ENCODE measurements at regions not wholly inside any gene's neighbourhood (a gene's known extent, or its start where the extent isn't known, plus 50 kb on each side); places are given as distances from the start of the nearest gene placed in this dataset.

DNA sequence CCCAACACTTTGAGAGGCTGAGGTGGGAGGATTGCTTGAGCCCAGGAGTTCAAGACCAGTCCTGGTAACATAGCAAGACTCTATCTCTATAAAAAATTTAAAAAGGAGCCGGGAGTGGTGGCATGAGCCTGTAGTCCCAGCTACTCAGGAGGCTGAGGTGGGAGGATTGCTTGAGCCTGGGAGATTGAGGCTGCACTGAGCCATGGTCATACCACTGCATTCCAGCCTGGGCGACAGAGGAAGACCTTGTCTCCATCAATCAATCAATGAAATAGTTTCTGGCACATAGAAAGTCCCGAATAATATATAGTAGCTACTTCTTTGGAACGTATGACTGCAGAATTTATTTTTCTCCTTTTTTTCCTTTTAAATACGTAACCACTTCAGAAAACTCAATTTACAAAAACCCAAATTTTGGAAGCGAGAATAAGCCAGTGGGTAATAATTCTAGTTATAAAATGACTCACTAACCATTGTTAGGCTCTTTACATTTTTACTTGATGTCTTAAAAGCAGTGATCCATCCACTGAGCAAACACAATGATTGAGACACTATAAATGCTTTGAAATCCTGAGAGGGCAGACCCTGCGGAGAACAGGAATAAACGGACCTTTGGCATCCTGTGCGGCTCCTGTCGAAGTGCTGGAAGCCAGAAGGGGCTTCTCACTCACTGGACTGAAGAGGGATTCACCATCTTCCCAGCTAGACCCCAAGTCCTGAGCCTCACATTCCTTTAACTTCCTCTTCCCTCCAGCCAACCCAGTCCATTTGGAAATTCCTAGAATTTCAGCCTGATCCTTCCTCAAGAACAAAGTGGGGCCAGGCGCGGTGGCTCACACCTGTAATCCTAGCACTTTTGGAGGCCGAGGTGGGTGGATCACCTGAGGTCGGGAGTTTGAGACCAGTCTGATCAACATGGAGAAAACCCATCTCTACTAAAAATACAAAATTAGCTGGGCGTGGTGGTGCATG, 68.4 kb upstream of the MFGE8 start:
- DNase-seq (ENCODE audit: low spot score) = no peak
- no peak overlapping the region for H3K4me3 ChIP-seq
- TF ChIP-seq, protein P1, sequence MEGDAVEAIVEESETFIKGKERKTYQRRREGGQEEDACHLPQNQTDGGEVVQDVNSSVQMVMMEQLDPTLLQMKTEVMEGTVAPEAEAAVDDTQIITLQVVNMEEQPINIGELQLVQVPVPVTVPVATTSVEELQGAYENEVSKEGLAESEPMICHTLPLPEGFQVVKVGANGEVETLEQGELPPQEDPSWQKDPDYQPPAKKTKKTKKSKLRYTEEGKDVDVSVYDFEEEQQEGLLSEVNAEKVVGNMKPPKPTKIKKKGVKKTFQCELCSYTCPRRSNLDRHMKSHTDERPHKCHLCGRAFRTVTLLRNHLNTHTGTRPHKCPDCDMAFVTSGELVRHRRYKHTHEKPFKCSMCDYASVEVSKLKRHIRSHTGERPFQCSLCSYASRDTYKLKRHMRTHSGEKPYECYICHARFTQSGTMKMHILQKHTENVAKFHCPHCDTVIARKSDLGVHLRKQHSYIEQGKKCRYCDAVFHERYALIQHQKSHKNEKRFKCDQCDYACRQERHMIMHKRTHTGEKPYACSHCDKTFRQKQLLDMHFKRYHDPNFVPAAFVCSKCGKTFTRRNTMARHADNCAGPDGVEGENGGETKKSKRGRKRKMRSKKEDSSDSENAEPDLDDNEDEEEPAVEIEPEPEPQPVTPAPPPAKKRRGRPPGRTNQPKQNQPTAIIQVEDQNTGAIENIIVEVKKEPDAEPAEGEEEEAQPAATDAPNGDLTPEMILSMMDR (IDR thresholded peaks at IDR 0.05) = no peak
- peak overlapping the region in 1 of 2 donors; percentile 74 for H3K27ac ChIP-seq

DNA sequence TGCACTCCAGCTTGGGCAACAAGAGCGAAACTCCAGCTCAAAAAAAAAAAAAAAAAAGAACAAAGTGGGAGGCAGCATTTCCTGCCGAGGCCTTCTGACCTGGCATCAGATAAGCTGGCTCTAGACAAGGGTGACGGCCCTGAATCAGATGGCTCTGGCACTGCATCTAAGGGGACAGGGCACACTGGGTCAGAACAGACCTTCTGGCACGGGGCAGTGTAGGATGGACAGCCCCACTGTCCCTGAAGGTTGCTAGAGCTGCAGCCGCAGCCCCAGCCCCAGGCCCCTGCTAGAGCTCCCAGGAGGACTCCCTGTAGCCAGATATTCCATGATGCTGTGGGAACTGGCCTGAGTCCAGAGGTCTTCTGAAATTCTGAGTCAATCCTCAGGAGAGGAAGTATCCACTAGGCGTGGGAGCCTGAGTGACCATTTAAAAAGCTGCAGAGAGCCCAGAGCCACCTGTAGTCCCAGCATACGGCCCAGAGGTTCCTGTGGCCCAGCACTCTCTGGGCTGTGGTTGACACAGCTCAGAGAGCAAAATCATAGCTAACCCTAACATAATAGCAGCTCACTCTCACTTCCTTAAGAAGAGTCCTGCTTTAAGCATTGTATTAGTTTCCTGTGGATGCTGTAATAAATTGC, 69.2 kb upstream of the MFGE8 start:
- peak overlapping the region in 1 of 2 donors; percentile 74 for H3K27ac ChIP-seq
- peak overlapping the region; percentile 47 for H3K4me3 ChIP-seq
- DNase-seq (ENCODE audit: low spot score) = peak; percentile 87
- TF ChIP-seq, protein P1 (IDR thresholded peaks at IDR 0.05) = no peak

DNA sequence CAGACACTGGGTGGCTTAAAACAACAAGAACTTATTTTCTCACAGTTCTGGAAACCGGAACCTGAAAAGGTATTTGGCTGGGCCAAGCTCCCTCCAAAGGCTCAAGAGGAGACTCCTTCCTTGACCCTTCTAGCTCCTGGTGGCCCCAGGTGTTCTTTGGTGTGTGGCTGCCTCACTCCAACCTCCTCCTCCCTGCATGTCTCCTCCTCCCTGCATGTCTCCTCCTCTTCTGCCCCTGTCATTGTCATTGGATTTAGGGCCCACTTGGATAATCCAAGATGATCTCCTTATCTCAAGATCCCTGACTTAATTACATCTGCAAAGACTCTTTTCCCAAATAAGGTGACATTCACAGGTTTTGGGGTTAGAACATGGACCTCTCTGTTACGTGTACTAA, 69.8 kb upstream of the MFGE8 start:
- no peak for DNase-seq (ENCODE audit: low spot score)
- TF ChIP-seq, protein P1 (IDR thresholded peaks at IDR 0.05) = no peak
- peak overlapping the region in 1 of 2 donors; percentile 74 for H3K27ac ChIP-seq
- no peak overlapping the region for H3K4me3 ChIP-seq

DNA sequence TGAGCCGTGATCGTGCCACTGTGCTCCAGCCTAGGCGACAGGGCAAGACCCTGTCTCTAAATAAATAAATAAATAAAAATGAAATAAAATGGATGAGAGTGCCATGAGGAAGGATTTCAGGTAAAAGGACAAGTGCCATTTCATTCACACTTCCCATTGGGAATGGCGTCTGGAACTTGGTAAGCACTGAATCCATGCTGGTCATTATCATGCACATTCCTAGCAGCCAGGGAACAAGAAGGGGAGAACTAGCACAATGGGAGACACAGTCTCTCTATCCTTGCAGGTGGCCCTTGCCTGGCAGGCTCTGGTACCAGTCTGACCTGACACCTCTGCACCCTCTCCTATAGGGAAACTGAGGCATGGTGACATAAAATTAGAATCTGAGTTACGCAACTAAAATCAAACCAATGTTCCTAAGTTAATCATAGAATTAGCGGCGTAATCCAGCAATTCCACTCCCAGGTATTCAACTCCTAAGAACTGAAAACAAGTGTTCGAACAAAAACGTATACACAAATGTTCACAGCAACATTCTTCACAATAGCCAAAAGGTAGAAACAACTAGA, 70.8 kb upstream of the MFGE8 start:
- no peak overlapping the region for H3K27ac ChIP-seq
- no peak overlapping the region for H3K4me3 ChIP-seq
- TF ChIP-seq, protein P1 (IDR thresholded peaks at IDR 0.05) = no peak
- no peak for DNase-seq (ENCODE audit: low spot score)

DNA sequence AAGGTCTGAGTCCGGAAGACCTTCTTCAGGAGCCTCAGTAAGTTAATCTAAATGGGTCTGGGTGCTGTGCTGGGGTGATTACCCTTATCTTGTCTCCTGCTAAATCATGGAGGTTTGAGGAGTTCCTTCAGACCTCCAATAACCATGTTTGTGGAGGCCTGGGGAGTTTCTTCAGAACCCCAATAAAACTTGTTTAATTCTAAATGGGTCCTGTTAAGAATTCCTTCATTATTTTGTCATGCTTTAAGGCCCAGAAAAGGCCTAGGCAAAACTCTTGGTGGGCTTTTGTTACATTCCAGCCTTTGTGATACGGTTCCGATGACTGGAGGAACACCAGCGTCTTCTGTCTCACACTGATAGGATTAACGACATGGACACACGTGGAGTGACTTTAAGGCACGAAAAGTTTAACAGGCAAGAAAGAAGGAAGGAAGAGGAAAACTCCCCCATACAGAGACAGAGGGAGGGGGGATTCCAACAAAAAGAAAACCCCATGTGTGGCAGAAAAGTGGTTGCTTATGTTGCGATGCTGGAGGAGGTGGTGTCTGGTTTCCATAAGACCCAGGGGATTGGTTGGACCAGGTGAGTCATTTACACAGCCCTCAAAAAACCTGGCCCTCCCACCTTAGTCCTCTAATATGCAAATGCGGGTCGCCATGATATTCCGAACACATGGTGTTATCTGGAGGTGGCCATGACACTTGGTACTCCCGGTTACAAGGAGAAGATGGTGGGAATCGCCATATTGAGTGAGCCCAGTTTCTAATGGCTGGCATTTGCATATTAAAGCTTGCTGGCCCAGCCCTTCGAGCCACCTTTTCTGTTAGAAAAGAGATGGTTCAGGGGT, 72.6 kb upstream of the MFGE8 start:
- no peak overlapping the region for H3K27ac ChIP-seq
- no peak for DNase-seq (ENCODE audit: low spot score)
- TF ChIP-seq, protein P1 (IDR thresholded peaks at IDR 0.05) = no peak
- H3K4me3 ChIP-seq = no peak overlapping the region

DNA sequence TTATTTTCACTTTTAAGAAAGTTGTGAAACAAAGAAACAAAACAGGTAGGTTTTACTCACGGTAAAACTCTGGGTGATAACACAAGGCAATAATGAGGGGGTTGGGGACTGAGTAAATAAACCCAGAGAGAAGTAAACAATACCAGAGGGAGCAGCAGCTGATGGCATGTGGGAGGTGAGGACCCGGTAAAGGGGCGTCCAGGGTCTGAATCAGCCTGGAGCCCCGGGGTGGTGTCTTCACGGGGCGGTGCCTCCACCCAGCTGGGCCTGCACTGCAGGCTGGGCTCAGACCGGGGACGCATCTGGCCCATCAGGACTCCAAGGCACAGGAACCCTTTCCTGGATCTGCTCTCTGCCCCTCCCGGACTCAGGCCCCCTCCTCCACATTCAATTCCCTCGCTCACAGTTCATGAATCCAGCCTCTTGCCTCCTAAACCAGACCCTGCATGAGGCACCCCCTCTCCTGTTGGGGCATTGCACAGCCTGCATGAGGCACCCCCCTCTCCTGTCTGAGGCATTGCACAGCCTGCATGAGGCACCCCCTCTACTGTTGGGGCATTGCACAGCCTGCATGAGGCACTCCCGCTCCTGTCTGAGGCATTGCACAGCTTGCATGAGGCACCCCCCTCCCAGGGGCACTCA, 73.9 kb upstream of the MFGE8 start:
- no peak overlapping the region for H3K4me3 ChIP-seq
- H3K27ac ChIP-seq = no peak overlapping the region
- no peak for DNase-seq (ENCODE audit: low spot score)
- TF ChIP-seq, protein P1 (IDR thresholded peaks at IDR 0.05) = no peak
